SK-N-SH (cell line): ENCODE measurements at regions not wholly inside any gene's neighbourhood (a gene's known extent, or its start where the extent isn't known, plus 50 kb on each side); places are given as distances from the start of the nearest gene placed in this dataset.

ENCODE experiments used
- CHD2 ChIP-seq: fragments of 150-350 bp; IDR thresholded peaks from 2 replicates; pipeline ENCODE4 v1.6.1; 2018; ENCODE audit warnings: low read length; ENCODE audit not compliant: partially characterized antibody
- CTCF ChIP-seq: fragments of 200-600 bp; sonication (generic); IDR thresholded peaks from 2 replicates; pipeline ENCODE4 v1.6.1; 2017; ENCODE audit warnings: antibody characterized with exemption, mild to moderate bottlenecking, moderate library complexity
- EP300 ChIP-seq, 2 experiments: IDR thresholded peaks; 2 replicates each; pipeline versions ENCODE4 v1.4.0 to v1.6.1; 2012; ENCODE audit warnings: borderline replicate concordance in 1 of 2, low read depth in 1 of 2, low read length in 1 of 2
- EZH2phosphoT487 ChIP-seq: fragments of 200-600 bp; sonication (generic); IDR thresholded peaks from 2 replicates; pipeline ENCODE4 v1.6.1; 2017; ENCODE audit warnings: low read depth, mixed run types, mild to moderate bottlenecking, antibody characterized with exemption, moderate library complexity, borderline replicate concordance
- GATA2 ChIP-seq: sonication (generic); formaldehyde crosslinking; IDR thresholded peaks from 2 replicates; pipeline ENCODE4 v1.5.0; 2020; ENCODE audit warnings: mild to moderate bottlenecking, missing genetic modification reagents
- JUND ChIP-seq: IDR thresholded peaks from 2 replicates; pipeline ENCODE4 v1.4.0; 2012
- NRF1 ChIP-seq: IDR thresholded peaks from 2 replicates; pipeline ENCODE4 v1.6.1; 2012; ENCODE audit warnings: low read depth, mild to moderate bottlenecking, low read length
- POLR2AphosphoS5 ChIP-seq: IDR thresholded peaks from 2 replicates; pipeline ENCODE4 v1.6.1; 2012; ENCODE audit warnings: low read depth, low read length
- RAD21 ChIP-seq: IDR thresholded peaks from 2 replicates; pipeline ENCODE4 v1.6.1; 2012; ENCODE audit warnings: mild to moderate bottlenecking, low read length
- SIN3A ChIP-seq: IDR thresholded peaks from 2 replicates; pipeline ENCODE4 v1.6.1; 2012; ENCODE audit warnings: low read depth, mild to moderate bottlenecking, low read length, moderate library complexity, borderline replicate concordance
- TAF1 ChIP-seq: IDR thresholded peaks from 2 replicates; pipeline ENCODE4 v1.6.1; 2012; ENCODE audit warnings: low read depth, mild to moderate bottlenecking, low read length, moderate library complexity, borderline replicate concordance
- USF2 ChIP-seq: fragments of 150-350 bp; IDR thresholded peaks from 2 replicates; pipeline ENCODE4 v1.6.1; 2017; ENCODE audit warnings: antibody characterized with exemption, low read length, low read depth, borderline replicate concordance
- YY1 ChIP-seq: IDR thresholded peaks from 2 replicates; pipeline ENCODE4 v1.4.0; 2012; ENCODE audit warnings: low read depth, mild to moderate bottlenecking
- TF ChIP-seq, protein P1 (sequence below): IDR thresholded peaks from 2 replicates; pipeline ENCODE4 v1.4.0; 2012; ENCODE audit warnings: low read depth

DNA sequence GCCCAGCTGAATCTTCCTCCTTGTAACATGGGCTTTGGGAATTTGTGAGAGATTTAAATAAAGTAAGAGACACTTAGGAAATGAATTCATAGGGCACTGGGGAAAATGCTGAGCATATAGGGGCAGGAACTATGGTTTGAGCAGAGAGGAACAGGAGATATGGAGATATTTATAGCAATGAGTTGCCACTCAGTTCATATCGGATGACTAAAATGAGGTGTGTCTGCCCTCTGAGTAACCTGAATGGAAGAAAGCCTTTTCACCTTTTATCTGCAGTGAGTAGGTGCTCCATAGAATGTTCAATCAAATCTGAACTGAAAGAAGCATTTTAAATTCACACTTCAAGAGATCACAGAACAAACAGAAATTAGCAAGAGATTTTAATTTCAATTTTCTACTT lies 105.7 kb downstream of the CEP44 start:
- TF ChIP-seq CTCF (no peak), USF2 (no peak), EZH2phosphoT487 (no peak), SIN3A (no peak), RAD21 (no peak), TAF1 (no peak), POLR2AphosphoS5 (no peak), JUND (no peak), NRF1 (no peak), CHD2 (no peak), EP300 (IDR thresholded peaks at IDR 0.05; ENCODE audit: borderline replicate concordance in 1 of 2, low read depth in 1 of 2, low read length in 1 of 2) (no peak), GATA2 (CRISPR knock-in tag) (no peak), YY1 (no peak)
- TF ChIP-seq, protein P1, sequence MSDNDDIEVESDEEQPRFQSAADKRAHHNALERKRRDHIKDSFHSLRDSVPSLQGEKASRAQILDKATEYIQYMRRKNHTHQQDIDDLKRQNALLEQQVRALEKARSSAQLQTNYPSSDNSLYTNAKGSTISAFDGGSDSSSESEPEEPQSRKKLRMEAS, result no peak
